Stimulated activated CD8-positive, alpha-beta memory T cell treated with anti-CD3 and anti-CD28 coated beads, Interleukin-7, amount 100 ng/mL, for 48 hours (primary cell): ENCODE measurements at regions not wholly inside any gene's neighbourhood (a gene's known extent, or its start where the extent isn't known, plus 50 kb on each side); places are given as distances from the start of the nearest gene placed in this dataset.

Source experiments
- DNase-seq, 2 donors: peaks; one replicate each; pipeline ENCODE4 v3.0.0-alpha.2; 2020; ENCODE audit warnings: low read depth in 1 of 2; ENCODE audit errors: extremely low read depth in 1 of 2

DNA sequence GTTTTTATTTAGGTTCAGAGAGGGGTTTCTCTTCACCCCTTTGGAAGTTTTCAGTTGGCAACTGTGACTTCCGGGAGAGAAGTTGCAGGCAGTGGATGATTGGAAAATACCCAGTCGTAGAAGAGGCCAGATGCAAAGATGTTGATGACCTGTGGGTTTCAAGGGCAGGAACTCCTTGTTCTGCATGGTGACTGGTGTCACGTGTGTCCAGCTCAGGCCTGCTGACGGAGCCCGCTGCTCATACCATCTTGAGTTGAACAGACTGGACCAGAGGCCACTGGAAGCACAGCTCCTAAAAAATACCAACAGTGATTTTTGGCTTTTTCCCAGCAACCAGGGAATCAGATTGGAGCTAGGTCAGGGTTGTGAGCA is 243.9 kb upstream of the KLF4 start:
- DNase-seq, result no peak

DNA sequence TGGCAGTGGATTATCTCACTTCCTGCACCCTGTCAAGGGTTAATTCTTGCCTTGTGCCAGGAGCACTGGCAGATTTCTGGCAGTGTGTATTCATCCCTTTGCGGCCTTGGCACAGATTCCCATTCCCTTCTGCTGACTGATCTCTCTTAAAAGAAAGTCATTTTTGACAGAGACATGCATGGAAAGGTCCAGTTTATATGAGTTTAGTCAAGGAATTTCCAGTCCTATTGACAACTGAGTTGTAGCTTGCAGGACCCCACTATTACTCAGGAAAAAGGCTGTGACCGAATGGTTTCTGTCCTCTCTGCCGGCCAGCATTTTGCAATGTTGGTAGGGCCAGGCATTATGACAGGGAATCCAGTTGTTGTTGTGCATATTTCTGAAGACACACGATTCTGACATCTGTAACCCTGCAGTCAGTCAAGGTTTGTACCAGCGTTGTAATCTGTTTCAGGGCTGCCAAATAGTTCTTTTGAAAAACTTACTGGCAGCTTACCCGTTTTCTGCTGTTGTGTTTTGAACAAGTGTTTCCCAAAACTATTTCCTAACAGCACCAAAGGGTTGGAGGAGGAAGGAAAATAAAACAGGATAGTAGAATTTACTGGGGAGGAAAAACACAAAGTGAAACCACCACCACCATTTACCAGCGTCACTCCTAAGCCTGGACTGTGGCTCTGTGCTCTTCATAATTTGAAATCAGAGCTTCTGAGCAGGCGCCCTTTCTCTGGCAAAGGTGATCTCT is 243.4 kb upstream of the KLF4 start:
- no peak for DNase-seq

DNA sequence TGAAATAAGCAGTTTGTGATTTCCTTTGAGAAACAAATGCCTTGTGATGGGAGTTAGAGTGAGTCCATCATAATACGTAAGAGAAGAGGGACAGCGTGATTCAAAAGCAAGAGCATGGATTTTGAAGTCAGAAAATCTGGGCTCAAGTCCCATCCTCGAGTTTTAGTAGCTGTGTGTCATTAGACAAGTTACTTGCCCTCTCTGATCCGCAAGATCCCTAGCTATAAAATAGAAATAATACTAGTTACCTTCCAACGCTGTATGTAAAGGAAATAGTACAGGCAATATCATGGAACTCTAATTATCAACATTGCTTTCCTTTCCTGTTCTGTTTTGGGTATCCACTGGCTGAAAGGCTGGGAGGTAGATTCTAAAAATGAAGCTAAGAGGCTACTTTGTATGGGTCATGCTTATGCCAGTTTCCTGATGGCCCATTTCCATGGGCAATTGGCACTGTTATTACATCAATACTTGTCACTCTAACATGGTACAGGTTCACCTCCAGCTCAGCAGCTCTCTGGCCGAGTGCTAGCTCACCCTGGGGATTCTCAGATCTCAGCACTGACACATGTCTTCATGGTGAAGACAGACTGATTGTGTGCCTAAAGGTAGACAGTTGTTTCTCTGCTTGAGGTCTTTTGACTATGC is 241.7 kb upstream of the KLF4 start:
- no peak for DNase-seq

DNA sequence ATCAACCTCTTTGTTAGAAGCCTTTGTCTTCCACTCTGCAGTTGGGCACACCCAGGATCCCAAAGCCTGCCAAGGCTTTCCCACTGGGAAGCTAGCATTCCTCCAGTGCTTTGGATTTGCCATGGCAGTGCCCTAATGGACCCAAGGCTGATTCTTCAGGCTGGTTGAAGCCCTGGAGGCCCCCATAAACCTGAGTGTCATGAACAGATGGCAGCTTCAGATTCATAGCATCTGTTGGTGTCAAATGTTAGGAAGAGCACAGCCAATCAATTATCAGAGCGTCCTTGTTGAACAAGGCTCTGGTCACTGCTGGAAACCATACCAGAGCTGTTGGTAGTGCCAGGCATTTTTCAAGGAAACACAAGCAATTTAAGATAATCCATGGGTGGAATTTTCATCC is 241.1 kb upstream of the KLF4 start:
- DNase-seq, result no peak

DNA sequence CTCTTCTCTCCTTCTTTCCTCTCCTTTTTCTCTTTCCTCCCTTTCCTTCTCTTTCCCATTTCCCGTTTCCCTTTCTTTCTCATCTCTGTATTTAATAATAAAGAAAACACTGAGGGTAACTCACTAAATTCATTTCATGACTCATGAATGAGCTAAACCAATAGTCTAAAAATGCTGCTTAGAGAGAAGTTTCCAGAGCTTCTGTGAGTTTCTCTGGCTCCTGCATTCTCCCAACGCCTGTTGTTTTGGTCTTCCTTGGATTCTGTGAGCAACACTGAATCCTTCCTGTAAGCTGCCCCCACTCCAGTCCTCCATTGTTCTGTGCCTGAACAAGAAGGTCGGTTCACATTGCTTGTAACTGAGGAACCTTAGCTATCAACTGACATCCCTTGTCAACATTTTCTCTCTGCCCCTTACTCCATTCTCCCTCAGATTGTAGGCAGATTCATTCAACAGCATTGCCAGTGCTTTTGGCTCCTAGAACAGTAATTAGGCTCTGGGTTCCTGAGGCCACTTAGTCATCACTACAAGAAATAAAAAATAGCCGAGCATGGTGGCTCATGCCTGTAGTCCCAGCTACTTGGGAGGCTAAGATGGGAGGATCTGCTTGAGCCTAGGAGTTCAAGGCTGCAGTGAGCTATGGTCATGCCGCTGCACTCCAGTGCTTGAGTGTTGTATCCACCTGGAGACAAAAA is 237.7 kb upstream of the KLF4 start:
- no peak for DNase-seq

DNA sequence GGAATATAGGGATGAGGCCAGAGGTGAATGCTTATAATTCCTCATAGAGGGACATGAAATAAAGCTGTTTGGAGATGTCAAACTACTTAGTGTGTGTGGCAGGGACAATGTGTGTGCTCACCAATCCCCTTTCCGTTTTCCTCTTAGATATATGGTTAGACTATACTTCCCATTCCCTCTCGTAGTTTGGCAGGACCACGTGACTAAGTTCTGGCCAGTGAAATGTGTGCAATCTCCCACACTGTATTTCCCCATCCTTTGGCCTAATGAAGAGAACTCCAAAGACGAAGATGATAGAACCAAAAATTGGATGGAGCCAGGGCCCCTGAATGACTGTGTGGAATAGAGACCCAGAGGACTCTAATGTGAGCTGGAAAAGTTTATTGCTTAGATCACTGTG is 233.4 kb upstream of the KLF4 start:
- DNase-seq, result no peak

DNA sequence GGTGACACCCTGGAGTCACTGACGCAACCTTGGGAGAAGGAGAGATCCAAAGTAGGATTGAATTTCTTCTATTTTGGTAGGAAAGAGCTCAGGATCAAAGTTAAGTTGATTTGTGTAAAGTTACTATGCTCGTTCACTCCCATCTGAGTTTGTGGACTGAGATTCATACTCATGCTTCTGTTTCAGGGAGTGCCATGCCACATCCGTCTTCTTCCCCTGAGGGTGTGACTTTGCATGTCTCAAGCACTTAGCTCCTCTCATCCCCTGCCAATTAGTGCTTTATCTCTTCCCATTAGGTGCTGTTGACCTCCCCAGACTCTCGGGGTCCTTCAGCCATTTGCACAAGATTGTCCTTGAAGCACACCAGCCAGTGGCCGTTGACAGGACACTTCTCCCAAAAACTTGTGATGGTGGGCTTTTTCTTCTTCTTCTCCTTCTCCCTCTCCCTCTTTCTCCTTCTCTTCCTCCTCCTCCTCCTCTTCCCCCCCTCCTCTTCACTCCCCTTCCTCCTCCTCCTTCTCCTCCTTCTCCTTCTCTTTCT is 232.2 kb upstream of the KLF4 start:
- DNase-seq, result no peak

DNA sequence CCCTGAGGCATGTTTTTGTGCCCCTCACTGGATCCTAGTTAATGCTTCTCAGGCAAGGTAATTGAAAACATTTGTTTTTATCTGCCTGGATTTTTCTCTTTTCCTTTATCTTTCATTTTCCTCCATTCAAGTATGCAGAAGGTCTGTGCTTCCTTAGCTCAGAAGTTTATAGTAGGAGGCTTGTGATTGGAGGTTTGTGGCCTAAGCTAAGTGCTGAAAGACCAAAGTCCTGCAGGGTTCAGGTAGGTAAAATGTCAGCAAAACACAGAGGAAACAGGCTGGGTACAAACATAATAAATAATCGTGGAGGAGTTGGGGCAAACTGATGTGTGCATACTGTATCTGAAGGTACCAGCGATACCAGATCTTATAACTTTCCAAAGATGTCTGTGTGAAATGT is 230.9 kb upstream of the KLF4 start:
- DNase-seq, result no peak

DNA sequence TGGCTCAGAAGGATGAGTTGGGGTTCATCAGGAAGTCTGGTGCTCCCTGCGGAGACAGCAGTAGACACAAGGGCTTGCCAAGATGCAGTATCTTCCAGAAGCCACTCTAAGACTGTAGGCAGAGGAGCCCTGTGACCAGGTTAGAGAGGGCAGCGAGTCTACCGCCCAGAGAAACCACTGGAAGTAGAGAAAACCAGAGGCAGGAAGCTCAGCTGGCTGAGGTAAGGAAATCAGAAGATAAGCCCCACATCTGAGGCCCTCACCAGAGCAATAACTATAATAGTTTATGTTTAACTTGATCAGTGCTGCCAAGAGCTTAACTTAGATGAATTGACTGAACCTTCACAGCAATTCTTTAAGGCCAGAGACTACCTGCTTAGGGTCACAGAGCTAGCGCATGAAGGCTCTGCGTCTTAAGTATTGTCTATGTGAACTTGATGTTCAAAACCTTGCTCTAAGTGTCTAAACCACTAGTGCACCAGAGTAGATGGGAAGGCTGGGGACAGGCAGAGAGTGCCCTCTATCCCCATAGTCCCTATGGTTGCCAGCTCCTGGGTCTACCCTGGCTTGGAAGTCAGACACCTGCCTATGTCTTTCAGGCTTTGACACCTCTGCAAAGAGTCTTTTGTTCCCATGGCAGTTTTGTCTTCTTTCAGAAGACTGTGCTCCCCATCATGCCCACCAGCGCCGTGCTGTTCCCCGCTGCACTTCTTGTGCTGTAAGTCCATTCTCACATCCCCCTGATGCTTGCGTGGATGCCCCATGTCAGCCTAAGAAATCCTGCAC is 228.2 kb upstream of the KLF4 start:
- DNase-seq, result no peak

DNA sequence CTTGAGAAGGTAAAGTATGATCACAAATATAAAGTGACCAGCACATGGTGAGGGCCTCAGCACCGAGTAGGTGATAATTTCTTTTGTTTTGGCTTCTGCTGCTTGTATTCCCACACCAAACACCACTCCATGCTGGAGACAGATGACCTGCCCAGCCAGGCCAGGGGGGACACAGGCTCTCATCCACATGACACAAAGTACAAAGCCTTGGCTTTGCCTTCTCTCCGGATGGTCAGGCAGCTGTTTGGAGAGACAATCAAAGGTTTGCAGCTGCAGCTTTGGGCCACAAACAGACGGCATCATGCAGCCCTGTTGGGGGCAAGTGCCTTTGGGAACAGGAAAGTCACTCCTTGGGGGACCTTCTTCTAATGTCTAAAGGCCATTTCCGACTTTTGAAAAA is 226.2 kb upstream of the KLF4 start:
- no peak for DNase-seq

DNA sequence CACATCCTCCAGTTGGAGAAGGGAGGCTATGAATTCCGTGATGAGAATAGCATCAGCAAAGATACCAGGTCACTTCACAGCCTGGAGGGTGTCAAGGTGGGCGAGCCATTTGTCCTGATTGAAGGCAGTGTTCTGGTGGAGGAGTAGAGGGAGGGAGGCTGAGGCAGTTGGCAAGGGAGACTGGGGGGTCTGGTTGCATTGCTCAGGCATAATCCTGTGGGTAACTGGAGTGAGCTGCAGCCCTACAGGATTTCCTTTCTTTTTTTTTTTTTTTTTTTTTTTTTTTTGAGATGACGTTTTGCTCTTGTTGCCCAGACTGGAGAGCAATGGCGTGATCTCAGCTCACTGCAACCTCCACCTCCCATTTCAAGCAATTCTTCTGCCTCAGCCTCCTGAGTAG is 223.9 kb upstream of the KLF4 start:
- no peak for DNase-seq

DNA sequence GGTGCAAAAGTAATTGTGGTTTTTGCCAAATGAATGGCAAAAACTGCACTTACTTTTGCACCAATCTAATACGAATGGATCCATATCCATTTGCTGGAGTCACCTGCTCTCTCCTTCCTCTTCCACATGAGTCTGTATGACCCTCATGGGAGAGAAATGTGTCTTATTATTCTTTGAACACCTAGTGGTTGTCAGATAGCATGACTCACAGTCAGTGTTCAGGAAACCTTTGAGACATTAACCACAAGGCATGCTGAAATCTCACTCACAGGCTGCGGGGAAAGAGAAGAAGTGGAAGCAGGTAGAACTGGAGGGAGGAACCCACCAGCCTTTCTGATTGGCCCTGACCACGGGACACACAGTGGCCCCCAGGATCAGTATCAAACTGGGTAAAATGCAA is 222.8 kb upstream of the KLF4 start:
- no peak for DNase-seq

DNA sequence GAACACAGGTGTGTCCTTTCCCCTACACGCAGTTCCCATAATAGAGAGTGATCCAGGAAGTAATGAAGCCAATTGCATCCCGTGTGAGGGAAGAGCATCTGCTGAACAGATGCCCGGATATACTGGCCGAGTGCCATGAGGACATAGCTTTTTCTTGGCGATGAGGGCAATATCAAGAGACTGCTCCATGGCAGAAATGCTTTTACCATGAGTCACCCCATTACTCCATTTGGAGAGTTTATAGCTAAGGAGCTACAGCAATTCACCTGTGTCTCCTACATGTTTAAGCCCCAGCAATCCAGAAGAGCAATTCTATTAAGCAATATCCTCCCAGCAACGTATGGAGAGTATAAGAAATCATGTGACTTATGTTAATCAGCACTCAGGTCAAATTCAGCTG is 222.0 kb upstream of the KLF4 start:
- DNase-seq, result no peak

DNA sequence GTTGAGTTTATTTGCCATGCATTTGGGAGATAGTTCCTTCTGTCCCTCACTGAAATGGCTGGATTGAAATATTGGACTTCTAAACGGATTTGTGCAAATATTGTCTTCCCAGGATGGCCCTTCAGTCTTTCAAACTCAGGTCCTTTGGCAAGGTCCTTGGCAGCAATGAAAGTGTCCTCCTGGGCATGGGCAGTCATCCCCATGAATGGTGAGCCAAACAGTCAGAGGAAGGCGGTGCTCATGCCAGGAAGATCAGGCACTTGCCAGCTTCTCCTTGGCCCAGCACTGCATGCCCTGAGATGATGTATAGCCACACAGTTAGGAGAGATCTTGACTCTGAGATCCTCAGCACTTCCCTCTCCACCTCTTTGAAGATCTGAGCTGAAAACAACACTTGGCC is 221.4 kb upstream of the KLF4 start:
- no peak for DNase-seq

DNA sequence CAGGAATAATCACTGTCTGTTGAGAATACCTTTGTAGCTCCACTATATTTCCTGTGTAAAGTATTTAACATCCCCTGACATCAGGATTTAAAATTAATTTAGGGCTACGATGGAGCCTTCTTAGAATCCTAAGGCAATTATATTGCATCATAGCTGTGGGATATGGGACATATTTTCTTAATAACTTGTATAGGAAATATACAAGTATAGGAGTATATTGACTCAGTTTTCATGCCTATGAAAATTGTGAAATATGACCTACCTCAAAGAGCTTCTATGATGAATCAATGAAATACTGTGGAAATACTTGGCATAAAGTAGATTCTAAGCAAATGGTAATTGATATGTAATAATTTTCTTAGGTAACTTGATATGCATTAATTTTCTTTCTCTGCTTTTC is 221.0 kb upstream of the KLF4 start:
- no peak for DNase-seq

DNA sequence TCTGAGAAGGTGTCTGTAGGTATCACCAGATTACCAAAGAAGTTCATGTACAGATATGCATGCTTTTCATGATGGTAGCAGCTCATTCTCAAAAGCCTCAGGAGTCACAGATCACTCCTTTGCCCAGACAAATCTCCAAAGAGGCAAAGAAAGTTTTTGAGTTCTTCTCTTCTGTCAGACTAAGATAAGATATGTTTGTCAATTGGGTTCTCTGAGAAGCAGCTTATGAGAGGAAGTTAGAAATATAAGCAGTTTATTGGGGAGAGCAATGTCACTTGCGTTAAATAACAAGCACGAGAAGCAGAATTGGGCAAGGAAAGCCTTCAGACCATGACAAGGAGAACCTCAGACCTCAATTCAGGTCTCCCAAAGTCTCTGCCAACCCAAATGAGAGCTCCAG is 219.2 kb upstream of the KLF4 start:
- no peak for DNase-seq

DNA sequence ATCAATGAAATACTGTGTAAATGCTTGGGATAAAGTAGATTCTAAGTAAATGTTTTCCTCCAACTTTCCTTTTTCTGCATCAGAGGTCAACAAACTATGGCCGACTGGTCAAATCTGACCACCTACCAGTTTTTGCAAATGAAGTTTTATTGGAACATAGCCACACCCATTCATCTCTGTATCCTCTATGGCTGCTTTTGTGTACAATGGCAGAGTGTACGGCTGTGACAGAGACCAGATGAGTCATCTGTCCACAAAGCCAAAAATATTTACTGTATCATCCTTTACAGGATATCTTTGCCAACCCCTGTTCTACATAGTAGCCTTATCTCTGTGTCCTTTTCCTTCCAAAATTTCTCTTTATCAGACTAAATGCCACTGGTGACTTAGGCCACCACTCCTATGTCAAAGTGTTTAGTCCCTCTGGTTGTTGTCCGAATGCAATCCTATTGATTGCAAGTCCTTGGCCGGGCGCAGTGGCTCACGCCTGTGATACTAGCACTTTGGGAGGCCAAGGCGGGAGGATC is 218.4 kb upstream of the KLF4 start:
- DNase-seq, result no peak

DNA sequence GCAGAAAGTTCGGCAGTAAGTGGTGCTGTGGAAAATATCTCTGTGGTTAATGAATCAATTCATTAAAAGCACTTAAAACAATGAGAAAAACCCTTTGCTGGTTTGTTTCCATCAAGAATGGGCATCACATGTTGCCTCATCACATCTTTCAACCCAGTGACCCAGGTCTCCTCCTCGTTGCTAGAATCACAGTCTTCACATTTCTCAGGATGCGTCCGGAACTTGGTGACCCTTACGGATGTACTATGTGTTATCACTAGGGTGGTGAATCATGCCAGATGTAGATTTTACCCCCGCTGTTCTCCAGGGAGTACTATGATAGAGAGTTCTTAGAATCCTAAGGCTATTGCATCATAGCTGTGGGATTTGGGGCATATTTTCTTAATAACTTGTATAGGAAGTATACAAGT is 217.9 kb upstream of the KLF4 start:
- no peak for DNase-seq

DNA sequence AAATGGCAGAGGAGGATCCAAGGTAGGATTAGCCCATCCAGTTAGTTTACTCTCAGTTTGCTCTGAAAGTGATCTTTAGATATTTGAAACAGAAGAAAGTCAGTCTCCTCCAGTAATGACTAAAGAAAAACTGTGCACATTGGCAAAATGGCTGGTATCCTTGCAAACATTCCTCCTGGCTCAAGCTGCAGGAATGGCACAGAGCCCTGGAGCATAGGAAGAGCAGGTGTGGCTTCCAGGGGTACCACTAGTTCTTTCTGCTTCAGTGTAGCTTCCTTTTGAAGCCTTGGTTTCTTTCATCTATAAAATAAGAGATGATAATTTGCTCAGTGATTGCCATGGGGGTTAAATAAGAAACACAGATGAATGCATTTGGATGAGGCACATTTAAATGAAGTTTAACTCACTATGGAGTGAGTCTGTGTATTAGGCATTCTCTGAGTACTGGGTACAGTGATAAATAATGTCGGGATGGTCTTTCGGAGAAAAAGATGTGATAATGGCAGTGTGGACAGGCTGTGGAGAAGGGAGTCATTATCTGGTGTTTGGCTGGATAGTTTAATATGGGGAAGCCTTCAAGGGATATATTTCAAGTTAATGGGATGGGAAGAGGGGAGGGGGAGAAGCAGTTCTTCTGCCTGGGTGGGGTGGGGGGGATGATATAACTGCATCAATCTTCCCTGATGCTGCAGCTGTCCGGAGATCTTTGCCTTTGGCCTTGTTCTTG is 217.3 kb upstream of the KLF4 start:
- no peak for DNase-seq

DNA sequence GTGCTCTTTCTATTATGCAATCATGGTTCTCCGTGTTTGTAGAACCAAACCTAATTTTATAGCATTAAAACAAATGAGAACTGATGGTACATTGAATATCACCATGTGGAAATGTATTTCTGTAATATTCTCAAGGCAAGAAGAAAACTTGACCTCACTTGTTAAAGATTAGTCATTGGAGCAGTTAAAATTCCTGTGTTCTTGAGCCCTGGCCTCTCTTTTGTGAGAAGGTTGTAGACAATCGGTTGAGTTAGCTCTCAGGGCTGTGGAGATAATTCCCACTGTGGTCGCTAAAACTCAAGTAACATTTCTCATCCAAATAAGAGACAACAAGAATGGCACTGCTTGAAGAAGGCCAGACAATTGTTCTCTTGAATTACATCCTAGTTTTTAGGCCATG is 216.0 kb upstream of the KLF4 start:
- no peak for DNase-seq
